ENCODE measurements at regions not wholly inside any gene's neighbourhood (a gene's known extent, or its start where the extent isn't known, plus 50 kb on each side); places are given as distances from the start of the nearest gene placed in this dataset.

DNA sequence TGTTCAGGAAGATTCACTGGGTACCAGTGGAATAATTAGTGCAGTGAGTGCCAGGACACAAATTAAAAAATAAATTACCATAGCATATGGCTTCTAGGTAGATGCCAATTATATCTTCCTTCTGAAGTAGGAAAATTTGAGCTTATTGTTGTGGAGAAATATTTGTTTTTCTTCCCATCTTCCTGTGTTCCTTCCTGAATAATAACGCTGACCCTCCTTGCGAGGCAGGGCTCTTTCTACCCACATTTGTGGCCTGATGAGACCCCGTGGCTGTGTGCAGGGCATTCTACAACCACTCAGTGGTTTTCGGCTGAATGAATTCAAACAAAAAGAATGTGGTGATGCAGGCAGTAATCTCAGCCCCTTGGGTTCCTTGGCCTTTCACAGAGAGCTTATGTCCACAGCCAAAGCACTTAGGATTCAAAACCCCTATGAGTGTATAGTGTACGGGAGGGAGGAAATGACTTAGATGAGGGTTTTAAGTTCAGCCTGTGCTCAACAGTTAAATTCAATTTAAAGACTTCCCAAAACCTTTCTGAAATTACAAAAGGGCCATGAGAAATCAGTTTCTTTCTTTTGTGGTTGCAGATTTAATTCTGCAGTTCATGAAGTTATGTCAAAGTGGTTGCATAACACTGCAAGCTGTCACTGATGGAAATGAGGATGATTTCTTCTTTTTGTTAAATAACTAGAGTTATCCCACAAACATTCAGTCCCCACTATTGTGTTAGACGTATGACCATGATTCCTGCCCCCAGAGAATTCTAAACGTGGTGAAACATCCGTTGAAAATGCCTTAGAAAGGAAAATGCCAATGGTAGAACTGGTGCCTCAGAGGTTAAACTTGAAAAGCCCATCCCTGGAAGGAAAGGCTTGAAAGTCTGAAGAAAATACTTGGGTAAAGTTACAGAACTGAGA, 255.3 kb downstream of the FZD1 start:
- peak; percentile 20 for DNase-seq (ENCODE audit: low spot score)

DNA sequence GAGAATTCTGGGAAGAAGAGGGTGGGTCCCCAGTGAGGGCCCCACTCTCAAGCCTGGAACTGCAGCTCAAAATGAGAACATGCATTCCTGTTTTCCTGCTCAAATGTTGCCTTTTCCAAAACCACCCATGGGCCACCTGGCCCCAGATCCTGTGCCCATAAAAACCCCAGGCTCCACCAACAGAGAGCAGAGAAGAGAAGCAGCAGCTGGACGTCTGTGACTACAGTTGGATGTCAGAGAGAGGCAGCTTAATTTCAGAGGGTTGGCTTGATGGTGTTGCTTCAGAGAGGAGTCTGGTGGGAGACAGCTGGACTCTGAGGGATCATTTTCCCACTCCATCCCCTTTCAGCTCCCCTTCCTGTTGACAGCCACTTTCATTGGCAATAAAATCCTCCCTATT, 256.4 kb downstream of the FZD1 start:
- no peak for DNase-seq (ENCODE audit: low spot score)

DNA sequence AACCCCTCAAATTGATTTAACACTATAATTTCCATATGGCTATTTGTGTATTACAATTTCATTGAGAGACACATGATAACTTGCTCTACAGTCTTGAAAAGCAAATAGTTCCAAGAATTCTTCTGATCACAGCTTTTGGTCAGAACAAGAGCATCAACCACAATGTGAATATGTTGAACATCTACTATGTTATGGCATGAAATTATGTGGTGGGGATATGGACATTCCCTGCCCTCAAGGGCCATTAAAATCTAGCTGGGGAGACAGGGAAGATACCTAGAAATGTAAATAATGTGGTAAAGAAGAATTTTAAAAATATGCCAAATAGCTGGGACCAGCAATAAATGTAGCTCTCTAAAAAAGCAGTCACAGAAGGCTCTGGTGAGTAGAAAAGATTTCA, 262.2 kb downstream of the FZD1 start:
- no peak for DNase-seq (ENCODE audit: low spot score)

DNA sequence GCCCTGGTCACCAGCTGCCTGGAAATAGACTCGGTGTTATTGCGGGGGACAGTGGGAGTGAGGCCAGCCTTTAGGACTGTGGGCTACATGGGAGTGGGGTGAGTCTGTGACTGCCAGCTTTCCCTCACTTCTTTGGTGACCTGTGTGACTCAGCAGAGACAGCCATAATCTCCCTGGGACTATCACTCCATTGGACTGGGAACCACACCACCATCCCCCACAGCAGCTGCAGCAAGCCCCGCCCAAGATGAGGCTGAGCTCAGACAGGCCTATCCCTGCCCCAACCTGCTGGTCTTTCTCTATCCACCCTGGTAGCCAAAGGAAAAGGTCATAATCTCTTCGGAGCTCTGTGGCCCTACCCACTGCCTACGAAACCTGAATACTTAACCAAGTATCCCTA, 263.2 kb downstream of the FZD1 start:
- no peak for DNase-seq (ENCODE audit: low spot score)

DNA sequence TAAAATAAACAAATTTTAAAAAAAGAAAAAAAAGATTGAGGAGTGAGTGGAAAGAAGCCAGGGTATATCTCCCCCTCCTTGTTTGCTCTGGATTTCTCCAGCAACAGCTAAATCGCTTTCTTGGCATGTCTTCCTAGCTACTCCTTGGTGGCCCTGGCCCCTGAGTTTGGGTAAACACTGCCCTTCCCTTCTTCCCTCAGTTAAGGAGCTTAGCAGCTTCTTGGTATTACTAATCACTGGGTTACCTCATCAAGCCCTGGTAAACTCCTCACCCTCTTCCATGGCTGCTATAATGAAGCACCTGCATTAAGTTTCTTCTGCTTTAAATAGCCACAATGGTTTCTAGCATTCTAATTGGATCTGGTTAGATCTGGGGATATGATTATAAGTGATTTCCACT, 269.8 kb downstream of the FZD1 start:
- no peak for DNase-seq (ENCODE audit: low spot score)

DNA sequence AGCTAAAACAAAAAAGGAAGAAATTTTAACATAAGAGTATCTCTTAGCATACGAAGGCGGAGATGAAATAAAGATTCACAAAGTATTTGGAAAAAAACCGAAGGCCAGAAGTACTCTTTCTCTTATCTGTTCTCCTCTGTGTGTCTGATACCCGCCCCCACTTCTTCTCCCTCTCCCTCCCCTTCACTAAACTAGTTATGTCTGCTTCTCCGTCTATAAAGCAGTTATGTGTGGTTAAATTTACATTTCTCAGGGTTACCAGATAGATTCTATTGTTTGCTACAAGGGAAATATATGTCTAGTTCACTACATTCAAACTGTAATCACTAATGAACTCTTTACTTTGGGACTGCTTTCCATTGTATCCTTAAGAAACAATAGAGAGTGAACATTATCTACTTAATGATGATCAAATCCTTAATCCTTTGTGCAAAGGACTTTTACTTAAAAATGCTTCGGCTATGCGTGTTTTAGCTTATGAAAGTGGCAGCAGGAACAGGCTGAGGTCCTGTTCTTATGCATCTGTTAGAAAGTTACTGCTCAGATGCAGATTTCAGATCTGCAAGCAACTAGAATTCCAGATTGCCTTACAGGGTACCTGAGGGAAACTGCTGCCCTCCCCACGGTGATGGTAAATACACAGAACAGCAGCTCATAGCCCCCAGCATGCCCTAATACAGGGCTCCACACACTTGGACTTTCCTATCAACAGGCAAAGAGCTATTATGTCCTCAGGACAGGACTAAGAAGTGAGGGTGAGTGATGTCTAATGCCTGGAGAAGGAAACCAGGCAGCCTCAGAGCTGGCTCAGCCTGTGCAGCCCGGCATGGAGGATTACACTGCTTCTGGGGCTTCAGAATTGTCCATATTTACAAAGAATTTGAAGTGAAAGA, 273.3 kb downstream of the FZD1 start:
- no peak for DNase-seq (ENCODE audit: low spot score)

DNA sequence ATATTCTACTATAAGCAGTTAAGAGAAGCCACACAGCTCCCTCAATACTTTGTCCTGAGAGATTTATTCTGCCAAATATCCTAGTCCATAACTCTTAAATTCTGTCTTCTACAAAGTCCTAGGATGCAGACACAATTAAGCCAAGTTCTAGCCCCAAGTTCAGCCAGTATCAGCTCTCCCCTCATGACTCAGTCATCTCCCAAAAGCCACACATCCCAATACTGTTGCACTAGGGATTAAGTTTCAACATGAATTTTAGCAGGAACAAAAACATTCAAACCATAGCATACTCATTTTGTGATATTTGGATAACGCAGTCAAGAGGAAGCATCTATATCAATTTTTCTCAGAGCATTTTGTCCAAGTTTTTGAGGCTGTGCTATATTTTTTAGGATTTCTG, 277.4 kb downstream of the FZD1 start:
- DNase-seq (ENCODE audit: low spot score): no peak

DNA sequence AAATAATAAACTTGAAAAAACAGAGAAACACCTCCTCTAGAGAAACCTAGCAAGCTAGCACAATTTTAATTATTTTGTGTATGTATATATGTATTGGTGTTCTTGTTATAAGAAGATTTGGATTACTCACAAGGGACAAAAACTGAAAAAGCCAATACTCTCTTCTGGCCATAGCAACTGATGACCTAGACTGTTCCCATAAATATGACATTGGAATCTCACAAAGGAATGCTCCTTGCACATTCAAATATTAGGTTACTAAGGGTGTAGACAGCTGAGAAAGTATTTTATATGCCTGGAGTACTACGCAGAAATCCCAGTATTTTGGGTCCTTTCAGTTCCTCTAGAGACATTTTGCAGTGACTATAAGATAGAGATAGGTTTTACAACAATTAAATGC, 279.4 kb downstream of the FZD1 start:
- DNase-seq (ENCODE audit: low spot score): no peak

DNA sequence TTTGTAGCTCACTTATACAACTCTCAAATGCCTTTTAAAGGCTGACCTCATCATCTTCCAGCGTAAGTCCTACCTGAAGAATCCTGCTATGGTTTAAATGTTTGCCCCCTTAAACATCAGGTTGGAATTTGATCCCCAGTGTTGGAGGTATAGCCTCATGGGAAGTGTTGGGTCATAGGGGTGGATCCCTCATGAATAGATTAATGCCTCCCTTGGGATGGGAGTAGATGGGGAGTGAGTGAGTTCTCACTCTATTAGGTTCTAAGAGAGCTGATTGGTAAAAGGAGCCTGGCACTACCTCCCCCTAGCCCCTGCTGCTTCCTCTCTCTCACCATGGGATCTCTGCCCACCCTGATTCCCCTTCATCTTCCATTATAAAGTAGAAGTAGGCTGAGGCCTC, 285.6 kb downstream of the FZD1 start:
- DNase-seq (ENCODE audit: low spot score): no peak

DNA sequence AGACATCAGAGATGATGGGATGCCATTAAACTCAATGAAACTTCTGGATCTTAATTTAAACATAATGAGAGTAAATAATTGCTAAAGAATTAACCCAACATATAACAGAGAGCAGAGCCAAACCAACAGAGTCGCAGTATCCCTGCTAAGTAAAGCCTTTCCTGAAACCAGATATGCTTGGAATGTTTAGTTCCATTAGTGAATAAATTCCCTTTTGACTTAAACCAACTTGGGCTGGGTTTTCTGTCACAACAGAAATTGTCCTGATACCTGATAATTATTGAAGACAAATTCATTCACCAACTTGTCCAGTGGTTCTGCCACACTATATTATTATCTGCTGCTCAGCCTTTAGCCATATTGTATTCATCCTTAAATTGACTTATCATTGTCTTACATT, 286.7 kb downstream of the FZD1 start:
- DNase-seq (ENCODE audit: low spot score): no peak

DNA sequence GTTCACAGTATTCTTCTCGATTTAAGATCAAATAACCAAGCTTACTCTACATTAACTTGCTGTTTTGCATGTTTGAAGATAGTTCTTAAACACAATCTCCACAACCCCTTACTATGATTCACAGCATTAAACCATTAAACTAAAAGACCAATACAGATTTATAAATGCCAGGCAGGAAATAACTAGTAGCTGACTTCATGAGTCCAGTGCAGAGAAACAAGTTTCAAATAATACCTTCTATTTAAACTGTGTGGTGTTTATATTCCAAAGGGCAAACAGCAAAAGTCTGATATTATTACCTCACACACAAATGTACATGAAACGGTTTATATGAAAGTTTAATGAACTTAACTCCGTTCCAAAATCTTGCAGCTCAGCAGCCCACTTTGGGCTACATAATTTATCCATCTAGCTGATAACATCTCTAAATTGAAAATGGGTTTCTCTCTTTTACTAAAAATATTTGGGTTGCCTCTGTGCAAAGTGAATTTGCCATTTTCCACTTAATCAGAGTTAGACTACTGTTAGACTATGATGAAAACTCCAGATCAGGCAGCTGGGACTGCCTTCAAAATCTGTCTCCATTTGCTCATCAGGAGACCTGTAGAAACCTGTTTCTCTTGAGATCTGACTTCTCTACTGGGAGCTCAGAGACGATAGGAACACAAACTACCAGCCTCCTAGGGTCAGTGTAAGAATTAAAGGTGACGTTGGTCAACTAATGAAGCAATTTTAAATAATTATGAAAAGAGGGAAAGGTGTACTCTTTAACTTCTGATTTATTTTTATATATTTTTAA, 287.3 kb downstream of the FZD1 start:
- DNase-seq (ENCODE audit: low spot score): no peak

DNA sequence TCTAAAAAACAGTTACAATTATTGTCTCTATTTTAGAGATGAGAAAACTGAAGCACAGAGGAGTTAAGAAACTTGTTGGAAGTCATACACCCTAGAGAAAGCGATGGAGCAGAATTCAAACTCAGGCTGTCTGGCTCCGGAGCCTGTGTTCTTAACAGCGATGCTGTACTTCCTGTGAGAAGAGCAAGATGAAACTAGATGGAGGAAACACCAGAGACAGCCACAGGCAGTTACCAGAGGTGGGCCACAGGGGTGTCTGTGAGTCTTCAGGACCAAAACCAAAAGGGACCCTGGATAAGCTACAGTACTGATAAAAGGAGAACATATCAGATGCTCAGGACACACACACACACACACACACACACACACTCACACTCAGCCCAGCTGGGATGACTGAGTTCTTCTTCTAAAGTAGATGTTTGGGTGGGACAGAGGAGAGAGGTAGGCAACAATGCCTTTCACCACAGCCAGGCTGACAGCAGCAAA, 289.2 kb downstream of the FZD1 start:
- no peak for DNase-seq (ENCODE audit: low spot score)

DNA sequence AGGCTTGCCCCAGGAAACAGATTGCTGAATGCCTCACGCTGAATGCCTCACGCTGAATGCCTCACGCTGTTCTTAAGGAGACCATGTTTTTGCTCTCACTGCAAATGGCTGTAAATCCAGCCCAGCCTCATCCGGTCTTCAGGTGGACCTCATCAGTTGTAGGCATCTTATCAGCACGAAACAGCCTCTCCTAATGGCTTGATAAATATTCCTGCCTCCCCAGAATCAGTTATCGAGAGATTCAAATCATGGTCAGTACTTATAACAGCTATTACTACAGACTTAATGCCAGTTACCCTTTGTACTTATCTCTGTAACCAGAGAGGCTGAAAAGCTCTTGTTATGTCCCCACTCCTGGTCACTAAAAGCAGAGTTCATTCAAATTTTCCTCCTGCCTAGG, 290.6 kb downstream of the FZD1 start:
- DNase-seq (ENCODE audit: low spot score): no peak

DNA sequence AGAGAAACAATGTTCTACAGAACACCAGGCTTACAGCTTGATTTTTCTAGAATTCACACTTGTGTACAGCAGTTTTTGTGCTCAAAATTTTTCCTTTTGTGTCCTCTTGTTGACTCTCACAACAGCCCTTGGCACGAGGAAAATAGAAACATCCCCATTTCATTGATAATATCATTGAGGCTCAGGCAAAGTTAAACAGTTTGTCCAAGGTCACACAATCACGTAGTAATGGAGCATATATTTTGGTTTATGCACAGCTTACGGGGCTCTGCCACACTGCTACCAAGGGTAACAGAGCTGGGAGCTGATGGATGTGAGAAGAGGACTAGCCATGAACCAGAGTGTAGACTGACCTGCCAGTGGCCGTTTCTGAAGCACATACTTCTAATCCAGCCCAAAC, 292.0 kb downstream of the FZD1 start:
- DNase-seq (ENCODE audit: low spot score): no peak

DNA sequence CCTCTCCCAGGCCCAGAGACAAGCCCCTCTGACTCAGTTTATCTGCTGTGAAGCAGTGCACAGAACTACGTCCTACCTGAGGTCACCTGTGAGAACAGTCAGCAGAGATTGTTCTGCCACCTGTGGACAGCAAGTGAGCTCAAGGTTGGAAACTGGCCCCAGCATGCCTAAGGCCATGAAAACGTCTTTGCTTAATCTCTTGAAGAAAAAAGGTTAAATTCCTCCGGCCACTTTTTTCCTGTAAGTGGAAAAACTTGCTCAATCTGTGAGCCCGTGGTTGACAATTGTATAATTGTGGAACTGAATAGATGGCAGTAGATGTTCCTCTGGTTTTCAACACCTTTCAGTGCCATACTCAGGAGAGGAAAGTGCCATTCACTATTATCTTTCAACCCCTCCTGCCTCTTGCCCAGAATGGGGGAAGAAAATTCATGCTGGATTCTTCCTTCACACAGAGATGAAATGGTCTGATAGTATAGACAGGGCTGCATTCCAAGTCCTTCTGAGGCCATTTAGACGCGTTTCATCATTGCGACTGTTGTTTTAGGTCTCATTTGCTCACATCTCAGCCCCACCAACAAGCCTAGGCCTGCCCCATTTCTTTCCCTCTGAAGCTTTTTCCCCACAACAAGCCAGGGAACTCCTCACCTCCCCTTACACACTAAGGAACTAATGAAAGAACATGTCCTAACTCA, 292.9 kb downstream of the FZD1 start:
- no peak for DNase-seq (ENCODE audit: low spot score)

DNA sequence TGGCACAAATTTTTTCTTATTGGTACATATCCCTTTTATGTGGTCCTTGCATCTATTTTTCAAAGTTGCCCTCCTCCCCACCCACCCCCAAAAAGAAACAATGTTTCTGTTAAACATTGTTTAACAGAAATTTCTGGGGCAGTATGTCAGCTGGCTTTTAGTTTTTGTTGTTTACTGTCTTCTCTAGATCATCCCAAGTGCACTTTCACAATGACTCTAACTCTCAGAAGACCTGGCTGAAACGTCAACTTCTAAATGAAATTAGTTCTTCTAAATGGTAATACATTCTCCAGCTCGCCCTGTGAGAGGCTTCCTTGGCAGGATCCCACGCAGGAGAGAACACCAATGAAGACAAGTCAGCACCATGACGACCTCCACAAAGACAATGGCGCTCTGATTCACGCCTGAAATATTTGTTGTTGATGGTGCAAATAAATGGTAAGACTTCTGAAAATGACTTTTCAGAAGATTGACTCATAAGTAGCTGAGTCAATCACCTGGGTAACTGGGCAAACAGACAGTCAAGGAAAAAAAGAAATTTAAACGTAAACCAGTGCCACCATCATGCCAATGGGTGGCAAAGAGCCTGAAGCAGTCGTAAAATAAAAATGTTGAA, 293.7 kb downstream of the FZD1 start:
- DNase-seq (ENCODE audit: low spot score): peak; percentile 97

DNA sequence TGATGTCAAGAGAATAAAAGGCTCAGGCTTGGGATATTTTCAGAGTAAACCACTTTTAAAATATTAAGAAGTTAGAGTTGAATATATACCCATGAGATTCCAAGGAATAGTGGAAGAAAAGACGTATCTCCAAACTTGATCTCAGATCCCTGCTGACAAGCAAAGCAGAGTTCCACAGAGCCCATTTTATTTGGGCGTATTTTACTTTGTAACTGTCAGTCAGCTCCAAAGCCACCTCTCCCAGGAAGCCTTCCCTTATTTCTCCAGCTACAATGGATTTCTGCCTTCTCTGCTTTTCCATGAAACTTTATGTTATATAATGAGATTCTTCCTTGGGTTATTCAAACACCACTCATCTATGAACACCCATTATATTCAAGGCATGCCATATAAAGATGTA, 295.7 kb downstream of the FZD1 start:
- no peak for DNase-seq (ENCODE audit: low spot score)

DNA sequence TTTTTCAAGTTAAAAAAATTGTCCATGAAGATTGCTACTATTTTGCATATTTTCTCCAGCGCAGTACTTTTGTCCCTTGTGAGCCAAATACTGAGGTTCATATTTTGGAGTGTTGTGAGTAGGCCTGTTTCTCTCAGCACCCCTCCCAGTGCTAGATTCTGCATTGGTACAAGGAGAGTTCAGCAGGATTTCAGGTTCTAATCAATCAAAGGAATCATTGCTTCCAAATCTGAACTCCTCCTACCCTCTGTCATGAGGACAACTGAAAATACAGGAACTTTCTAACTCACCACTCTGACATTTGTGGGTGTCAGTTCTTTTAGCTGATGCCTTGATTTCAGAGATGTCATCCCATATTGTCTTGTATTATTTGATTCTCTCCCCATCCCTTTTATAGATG, 299.9 kb downstream of the FZD1 start:
- DNase-seq (ENCODE audit: low spot score): no peak

DNA sequence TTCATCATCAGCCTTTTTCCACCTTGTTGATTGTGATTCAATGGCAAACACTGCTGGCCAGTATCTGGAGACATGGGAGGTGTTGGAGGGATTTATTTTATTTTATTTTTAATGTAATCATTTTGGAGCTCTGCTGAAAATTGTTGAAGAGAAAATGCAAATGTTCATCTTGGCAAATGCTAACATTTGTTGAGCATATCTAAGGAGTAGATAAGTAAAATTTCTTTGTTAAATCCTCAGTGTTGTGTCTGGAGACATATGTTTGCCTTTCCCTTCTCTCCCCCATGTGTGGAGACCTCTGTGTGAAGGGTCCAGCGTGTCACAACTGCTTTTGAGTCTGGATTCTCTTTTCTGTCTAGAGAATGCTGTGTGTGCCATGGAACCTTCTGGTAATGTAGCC, 300.3 kb downstream of the FZD1 start:
- DNase-seq (ENCODE audit: low spot score): no peak

DNA sequence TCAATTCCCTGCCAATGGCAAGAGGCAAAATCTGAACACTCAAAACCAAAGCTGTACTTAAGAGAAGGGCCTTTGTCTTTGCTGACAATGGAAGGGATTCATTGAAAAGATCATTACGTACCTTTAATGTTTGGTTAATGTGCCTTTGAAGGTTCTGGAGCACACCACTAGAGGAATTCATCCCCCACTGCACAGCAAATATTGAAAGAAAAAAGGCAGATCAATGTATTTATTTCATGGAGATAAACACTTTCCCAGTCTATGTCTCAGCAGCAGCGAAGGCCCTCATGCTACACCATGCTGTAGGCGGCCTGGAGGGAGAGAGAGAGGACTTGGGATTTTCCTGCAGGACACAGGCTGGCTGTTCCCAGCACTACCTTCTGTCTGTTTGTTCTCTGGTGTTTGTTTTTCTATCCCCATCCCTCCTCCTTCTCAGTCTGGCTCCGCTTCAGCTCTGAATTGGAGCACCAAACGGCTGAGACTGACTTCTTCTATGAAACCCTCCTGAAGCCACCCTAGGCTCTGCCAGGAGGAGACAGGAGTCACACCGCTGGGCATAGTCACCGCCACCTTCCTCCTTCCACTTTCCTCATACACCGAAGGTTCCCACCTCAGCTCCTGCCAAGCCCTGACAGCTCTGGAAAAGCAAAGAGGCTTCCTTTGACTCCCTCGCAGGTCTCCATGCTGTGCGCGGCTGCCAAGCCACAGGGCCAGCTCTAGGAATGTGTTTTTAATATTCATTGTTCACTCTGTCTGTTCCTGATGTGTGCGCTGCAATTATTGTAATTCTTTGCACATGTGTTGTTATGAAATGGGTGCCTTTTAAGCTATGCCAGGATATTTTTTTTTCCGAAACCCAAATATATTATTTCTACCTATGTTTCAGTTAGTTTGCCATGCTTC, 301.5 kb downstream of the FZD1 start:
- no peak for DNase-seq (ENCODE audit: low spot score)
